WI38 (cell line): ENCODE measurements at regions not wholly inside any gene's neighbourhood (a gene's known extent, or its start where the extent isn't known, plus 50 kb on each side); places are given as distances from the start of the nearest gene placed in this dataset.

ENCODE experiments used
- H3K4me3 ChIP-seq: 2 replicates; pipeline ENCODE4 v1.5.1; 2011; ENCODE audit warnings: low read depth, mild to moderate bottlenecking, control low read depth, low read length
- CTCF ChIP-seq: IDR thresholded peaks from 2 replicates; pipeline ENCODE4 v1.5.1; 2012; ENCODE audit warnings: low read depth, mild to moderate bottlenecking, control low read depth, low read length

GRCh38 chr5:173765029-173765644 lies 123.0 kb upstream of the CPEB4 start:
- H3K4me3 ChIP-seq = no peak overlapping the region
- TF ChIP-seq CTCF = no peak

- TF ChIP-seq CTCF = no peak
- H3K4me3 ChIP-seq = no peak overlapping the region
Measured at GRCh38 chr5:173765661-173766060, 122.5 kb upstream of the CPEB4 start.

- no peak for TF ChIP-seq CTCF
- no peak overlapping the region for H3K4me3 ChIP-seq
Measured at GRCh38 chr5:173767574-173768266, 120.4 kb upstream of the CPEB4 start.

GRCh38 chr5:173768267-173768806 lies 119.8 kb upstream of the CPEB4 start:
- H3K4me3 ChIP-seq = no peak overlapping the region
- TF ChIP-seq CTCF = no peak

- H3K4me3 ChIP-seq = no peak overlapping the region
- TF ChIP-seq CTCF = no peak
Measured at GRCh38 chr5:173768891-173769290, 119.3 kb upstream of the CPEB4 start.

- H3K4me3 ChIP-seq = no peak overlapping the region
- no peak for TF ChIP-seq CTCF
Measured at GRCh38 chr5:173770637-173771036, 117.5 kb upstream of the CPEB4 start.

- no peak for TF ChIP-seq CTCF
- H3K4me3 ChIP-seq = no peak overlapping the region
Measured at GRCh38 chr5:173771121-173771724, 116.9 kb upstream of the CPEB4 start.
